ENCODE measurements at regions not wholly inside any gene's neighbourhood (a gene's known extent, or its start where the extent isn't known, plus 50 kb on each side); places are given as distances from the start of the nearest gene placed in this dataset.
"Not testable (repeated sequence)": the region's sequence is repeated elsewhere in the genome, so short reads cannot be mapped to it uniquely, and the experiment has no call there.

GRCh38 chr14:46136456-46136855 lies 515.1 kb downstream of the RPL10L start:
- Histone ChIP-seq H3K9me3 (no peaks in the 10 kb centered on the region), H3K27me3 (no peaks in the 10 kb centered on the region), H3K4me1 (ENCODE audit: insufficient read depth) (no peaks in the 10 kb centered on the region), H3K36me3 (no peaks in the 10 kb centered on the region), H3K4me3 (no peak overlapping the region), H3K27ac (no peak overlapping the region)
- TF ChIP-seq POLR2A (IDR thresholded peaks at IDR 0.05) (no peak), EP300 (IDR thresholded peaks at IDR 0.05) (no peak), CTCF (IDR thresholded peaks at IDR 0.05) (no peak)
- 69 to 83% (median 74%) methylated on average over 1 of the region's 1 CpG for WGBS, 3 donors
- intact Hi-C loops (cut with DNase I) = no loop called here
- DNase-seq = no peak

DNA sequence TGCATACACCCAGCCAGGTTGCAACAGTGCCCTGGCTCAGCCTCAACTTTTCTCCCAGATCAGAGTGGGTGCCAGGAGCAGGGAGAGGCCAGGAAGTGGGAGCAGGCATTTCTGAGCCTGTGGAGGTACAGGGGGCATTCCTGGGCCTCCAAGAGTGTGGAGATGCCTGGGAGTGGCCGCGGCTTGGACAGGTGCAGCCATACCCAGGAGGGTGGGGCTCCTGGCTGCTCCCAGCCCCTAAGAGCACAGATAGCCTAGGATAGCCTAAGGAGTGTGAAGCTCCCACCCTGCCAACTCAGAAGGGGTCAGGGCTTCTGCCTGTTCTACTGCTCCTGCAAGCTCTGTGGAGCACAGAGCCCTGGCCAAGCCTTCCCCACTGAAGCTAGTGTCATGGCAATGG lies 543.4 kb downstream of the RPL10L start:
- intact Hi-C loops (cut with DNase I) = no loop called here
- no peaks in the 10 kb centered on the region for H3K36me3 ChIP-seq
- DNase-seq = no peak
- 89 to 100% (median 90%) methylated on average over 2 of the region's 2 CpGs for WGBS, 3 donors
- no peak overlapping the region for H3K4me3 ChIP-seq
- no peaks in the 10 kb centered on the region for H3K27me3 ChIP-seq
- H3K4me1 ChIP-seq (ENCODE audit: insufficient read depth) = no peaks in the 10 kb centered on the region
- TF ChIP-seq POLR2A (IDR thresholded peaks at IDR 0.05) (no peak), EP300 (IDR thresholded peaks at IDR 0.05) (no peak), CTCF (IDR thresholded peaks at IDR 0.05) (no peak)
- H3K9me3 ChIP-seq = peaks cover 0 to 3% of the 10 kb centered on the region in 2 donors
- no peak overlapping the region for H3K27ac ChIP-seq

DNA sequence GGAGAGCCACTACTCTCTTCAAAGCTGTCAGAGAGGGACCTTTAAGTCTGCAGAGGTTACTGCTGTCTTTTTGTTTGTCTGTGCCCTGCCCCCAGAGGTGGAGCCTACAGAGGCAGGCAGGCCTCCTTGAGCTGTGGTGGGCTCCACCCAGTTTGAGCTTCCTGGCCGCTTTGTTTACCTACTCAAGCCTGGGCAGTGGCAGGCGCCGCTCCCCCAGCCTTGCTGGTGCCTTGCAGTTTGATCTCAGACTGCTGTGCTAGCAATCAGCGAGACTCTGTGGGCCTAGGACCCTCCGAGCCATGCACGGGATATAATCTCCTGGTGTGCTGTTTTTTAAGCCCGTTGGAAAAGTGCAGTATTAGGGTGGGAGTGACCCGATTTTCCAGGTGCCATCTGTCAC lies 550.7 kb downstream of the RPL10L start:
- H3K36me3 ChIP-seq; intact Hi-C loops (cut with DNase I); DNase-seq; H3K9me3 ChIP-seq; H3K4me3 ChIP-seq; H3K4me1 ChIP-seq (ENCODE audit: insufficient read depth); H3K27ac ChIP-seq; H3K27me3 ChIP-seq: not testable (repeated sequence)
- 89 to 93% (median 93%) methylated on average over 8 of the region's 8 CpGs for WGBS, 3 donors

- H3K4me1 ChIP-seq (ENCODE audit: insufficient read depth) = no peaks in the 10 kb centered on the region
- no peaks in the 10 kb centered on the region for H3K9me3 ChIP-seq
- 5 to 18% (median 6%) methylated on average over 3 of the region's 3 CpGs for WGBS, 3 donors
- TF ChIP-seq EP300 (IDR thresholded peaks at IDR 0.05) (no peak), CTCF (IDR thresholded peaks at IDR 0.05) (no peak), POLR2A (IDR thresholded peaks at IDR 0.05) (no peak)
- no peaks in the 10 kb centered on the region for H3K27me3 ChIP-seq
- intact Hi-C loops (cut with DNase I) = no loop called here
- no peak overlapping the region for H3K27ac ChIP-seq
- no peak overlapping the region for H3K4me3 ChIP-seq
- no peaks in the 10 kb centered on the region for H3K36me3 ChIP-seq
- DNase-seq = no peak
Measured at GRCh38 chr14:46091819-46092218, 559.8 kb downstream of the RPL10L start.

- no peak overlapping the region for H3K27ac ChIP-seq
- intact Hi-C loops (cut with DNase I) = no loop called here
Measured at GRCh38 chr14:46087604-46088003, 564.0 kb downstream of the RPL10L start.

More at GRCh38 chr14:46087604-46088003, 564.0 kb downstream of the RPL10L start:
- Histone ChIP-seq H3K4me1 (ENCODE audit: insufficient read depth) (no peaks in the 10 kb centered on the region), H3K9me3 (peaks cover 0 to 3% of the 10 kb centered on the region in 2 donors), H3K27me3 (no peaks in the 10 kb centered on the region), H3K36me3 (no peaks in the 10 kb centered on the region), H3K4me3 (no peak overlapping the region)
- DNase-seq = no peak
- TF ChIP-seq EP300 (IDR thresholded peaks at IDR 0.05) (no peak), CTCF (IDR thresholded peaks at IDR 0.05) (no peak), POLR2A (IDR thresholded peaks at IDR 0.05) (no peak)
- WGBS, 3 donors = 86 to 93% (median 90%) methylated on average over 2 of the region's 2 CpGs

Data from ovary (tissue), 7 donors.